Calu3 (cell line): ENCODE measurements at regions not wholly inside any gene's neighbourhood (a gene's known extent, or its start where the extent isn't known, plus 50 kb on each side); places are given as distances from the start of the nearest gene placed in this dataset.

Source experiments
- BruUV-seq: library from RNA; stranded (reverse); fragments of 400-500 nt; replicated peaks from 2 replicates; lab custom pipeline; 2021; lab: Mats Ljungman, UMichigan
- CTCF ChIA-PET: fragments of 300-600 bp; sonication (Branson Sonifier 250); formaldehyde crosslinking; loops from one replicate; lab custom pipeline; 2022; ENCODE audit warnings: antibody characterized with exemption; lab: Charles Lee
- DNase-seq: peaks from one replicate; pipeline ENCODE4 v3.0.0; 2022
- H3K27ac Mint-ChIP-seq: one replicate; pipeline ENCODE4 v1.8.0; 2022; ENCODE audit warnings: mixed read lengths; ENCODE audit not compliant: unreplicated experiment
- H3K27me3 Mint-ChIP-seq: one replicate; pipeline ENCODE4 v1.8.0; 2022; ENCODE audit warnings: mixed read lengths; ENCODE audit not compliant: unreplicated experiment
- H3K36me3 Mint-ChIP-seq: one replicate; pipeline ENCODE4 v1.8.0; 2022; ENCODE audit warnings: mild to moderate bottlenecking, moderate library complexity, mixed read lengths; ENCODE audit not compliant: insufficient read depth, unreplicated experiment
- H3K4me1 Mint-ChIP-seq: one replicate; pipeline ENCODE4 v1.8.0; 2022; ENCODE audit warnings: mild to moderate bottlenecking, low read depth, mixed read lengths; ENCODE audit not compliant: unreplicated experiment
- H3K4me3 Mint-ChIP-seq: one replicate; pipeline ENCODE4 v1.8.0; 2022; ENCODE audit warnings: mild to moderate bottlenecking, low read depth, moderate library complexity, mixed read lengths; ENCODE audit not compliant: unreplicated experiment
- H3K9me3 Mint-ChIP-seq: one replicate; pipeline ENCODE4 v1.8.0; 2022; ENCODE audit warnings: low read depth, mixed read lengths; ENCODE audit not compliant: unreplicated experiment
- intact Hi-C: fragments of 100-400 bp; cut with micrococcal nuclease; formaldehyde crosslinking; loops from one replicate; pipeline ENCODE4 v1.10.0; 2022; ENCODE audit not compliant: unreplicated experiment
- TF ChIP-seq, protein P1 (sequence below): fragments of 200-600 bp; IDR thresholded peaks from one replicate; pipeline ENCODE4 v1.8.0; 2022; ENCODE audit warnings: antibody characterized with exemption; ENCODE audit not compliant: unreplicated experiment

DNA sequence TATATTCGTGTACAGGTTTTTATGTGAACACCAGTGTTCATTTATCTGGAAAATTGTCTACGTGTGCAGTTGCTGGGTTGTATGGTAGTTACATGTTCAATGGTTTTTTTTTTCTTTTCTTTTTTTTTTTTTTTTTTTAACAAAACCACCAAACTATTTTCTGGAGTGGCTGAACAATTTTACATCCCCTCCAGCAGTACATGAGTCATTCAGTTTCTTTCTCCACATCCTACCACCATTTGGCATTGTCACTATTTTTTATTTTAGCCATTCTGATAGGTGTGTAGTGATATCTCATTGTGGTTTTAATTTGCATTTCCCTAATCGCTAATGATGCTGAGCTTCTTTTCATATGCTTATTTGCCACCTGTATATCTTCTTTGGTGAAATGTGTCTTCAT is 256.3 kb upstream of the EOMES start:
- H3K9me3 Mint-ChIP-seq = peaks cover 2% of the 10 kb centered on the region
- BruUV-seq = no TSS peak
- no peak for DNase-seq
- H3K27me3 Mint-ChIP-seq = no peaks in the 10 kb centered on the region
- no peak overlapping the region for H3K27ac Mint-ChIP-seq
- TF ChIP-seq, protein P1, sequence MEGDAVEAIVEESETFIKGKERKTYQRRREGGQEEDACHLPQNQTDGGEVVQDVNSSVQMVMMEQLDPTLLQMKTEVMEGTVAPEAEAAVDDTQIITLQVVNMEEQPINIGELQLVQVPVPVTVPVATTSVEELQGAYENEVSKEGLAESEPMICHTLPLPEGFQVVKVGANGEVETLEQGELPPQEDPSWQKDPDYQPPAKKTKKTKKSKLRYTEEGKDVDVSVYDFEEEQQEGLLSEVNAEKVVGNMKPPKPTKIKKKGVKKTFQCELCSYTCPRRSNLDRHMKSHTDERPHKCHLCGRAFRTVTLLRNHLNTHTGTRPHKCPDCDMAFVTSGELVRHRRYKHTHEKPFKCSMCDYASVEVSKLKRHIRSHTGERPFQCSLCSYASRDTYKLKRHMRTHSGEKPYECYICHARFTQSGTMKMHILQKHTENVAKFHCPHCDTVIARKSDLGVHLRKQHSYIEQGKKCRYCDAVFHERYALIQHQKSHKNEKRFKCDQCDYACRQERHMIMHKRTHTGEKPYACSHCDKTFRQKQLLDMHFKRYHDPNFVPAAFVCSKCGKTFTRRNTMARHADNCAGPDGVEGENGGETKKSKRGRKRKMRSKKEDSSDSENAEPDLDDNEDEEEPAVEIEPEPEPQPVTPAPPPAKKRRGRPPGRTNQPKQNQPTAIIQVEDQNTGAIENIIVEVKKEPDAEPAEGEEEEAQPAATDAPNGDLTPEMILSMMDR = no peak
- H3K36me3 Mint-ChIP-seq = no peaks in the 10 kb centered on the region
- intact Hi-C loops = no loop called here
- no peaks in the 10 kb centered on the region for H3K4me1 Mint-ChIP-seq
- CTCF ChIA-PET = no interaction called here
- no peak overlapping the region for H3K4me3 Mint-ChIP-seq

DNA sequence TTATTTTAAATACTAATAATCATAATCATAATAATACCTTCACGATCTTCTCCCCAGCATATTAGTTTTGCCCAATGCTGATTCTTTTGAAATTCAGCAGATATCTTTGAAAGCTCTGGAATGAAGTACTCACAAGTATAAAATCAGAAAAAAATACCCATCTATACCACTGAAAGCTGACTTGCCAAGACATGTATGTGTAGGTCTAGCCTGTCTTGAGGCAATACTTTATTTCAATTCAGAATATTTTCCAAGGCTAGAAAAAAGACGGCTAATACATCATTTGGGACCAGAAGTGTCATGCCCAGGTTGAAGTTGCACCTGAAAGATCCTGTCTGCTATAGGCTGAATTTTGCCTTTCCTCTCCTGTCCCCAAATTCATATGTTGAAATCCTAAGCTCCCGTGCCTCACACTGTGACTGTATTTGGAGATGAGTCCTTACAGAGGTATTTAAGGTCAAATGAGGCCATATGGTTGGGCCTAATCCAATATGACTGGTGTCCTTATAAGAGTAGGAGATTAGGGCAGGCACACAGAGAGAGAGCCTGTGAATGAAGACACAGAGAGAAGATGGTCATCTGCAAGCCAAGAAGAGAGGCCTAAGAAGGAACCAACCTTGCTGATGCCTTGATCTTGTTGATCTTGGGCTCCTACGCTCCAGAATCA is 255.9 kb upstream of the CMC1 start:
- no peak overlapping the region for H3K27ac Mint-ChIP-seq
- H3K27me3 Mint-ChIP-seq = no peaks in the 10 kb centered on the region
- DNase-seq = no peak
- TF ChIP-seq, protein P1 = no peak
- H3K36me3 Mint-ChIP-seq = no peaks in the 10 kb centered on the region
- H3K4me1 Mint-ChIP-seq = no peaks in the 10 kb centered on the region
- BruUV-seq = no TSS peak
- H3K4me3 Mint-ChIP-seq = no peak overlapping the region
- no peaks in the 10 kb centered on the region for H3K9me3 Mint-ChIP-seq
- intact Hi-C loops = no loop called here
- CTCF ChIA-PET = no interaction called here

DNA sequence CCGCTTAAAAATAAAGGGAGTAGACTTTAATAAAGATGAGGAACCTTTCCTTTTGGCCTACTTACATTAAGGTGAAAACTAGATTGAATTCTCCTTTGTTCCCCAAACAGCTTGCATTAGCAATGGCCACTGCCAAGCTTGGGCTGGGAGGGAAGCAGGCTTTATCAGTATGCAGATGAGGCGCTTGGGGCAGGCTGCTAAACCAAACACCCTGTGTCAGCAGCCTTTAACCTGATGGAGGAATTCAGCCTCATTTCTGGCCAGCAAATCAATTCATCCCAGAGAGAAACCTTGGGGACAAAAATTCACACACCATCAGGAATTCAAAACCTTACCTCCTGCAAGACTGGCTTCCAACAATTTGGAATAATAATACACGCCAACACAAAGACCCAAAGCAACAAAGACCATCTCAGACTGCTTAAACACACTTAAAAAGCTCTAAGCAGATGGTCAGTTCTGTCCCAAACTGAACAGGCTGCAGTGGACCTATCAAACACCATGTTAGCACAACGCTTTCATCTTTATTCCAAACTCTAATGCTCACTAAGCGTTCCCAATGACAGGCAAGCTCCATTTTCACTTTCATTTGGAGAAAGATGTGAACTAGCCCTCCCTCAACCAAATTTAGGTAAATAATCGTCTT is 255.1 kb upstream of the CMC1 start:
- H3K4me3 Mint-ChIP-seq = no peak overlapping the region
- TF ChIP-seq, protein P1 = no peak
- H3K4me1 Mint-ChIP-seq = no peaks in the 10 kb centered on the region
- H3K27ac Mint-ChIP-seq = no peak overlapping the region
- no TSS peak for BruUV-seq
- no peaks in the 10 kb centered on the region for H3K9me3 Mint-ChIP-seq
- no peak for DNase-seq
- CTCF ChIA-PET = no interaction called here
- no peaks in the 10 kb centered on the region for H3K36me3 Mint-ChIP-seq
- no peaks in the 10 kb centered on the region for H3K27me3 Mint-ChIP-seq
- intact Hi-C loops = no loop called here

DNA sequence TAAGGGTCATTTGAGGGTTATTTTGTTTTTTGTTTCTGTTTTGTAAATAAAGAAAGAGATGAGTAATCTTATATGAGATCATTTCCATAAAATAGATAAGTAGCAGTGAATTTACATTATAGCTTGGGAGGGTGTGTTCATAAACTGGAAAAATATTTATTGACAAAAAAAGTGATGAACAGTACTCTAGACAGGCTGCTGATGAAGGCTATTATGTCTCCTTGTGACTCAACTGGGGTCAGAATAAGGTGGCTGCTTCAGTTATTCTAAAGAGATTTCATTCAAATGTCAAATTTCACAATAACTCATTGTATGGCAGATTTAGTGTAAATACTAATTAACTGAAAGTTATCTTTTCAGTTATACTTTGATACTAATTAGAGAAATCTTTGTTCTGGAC is 251.1 kb upstream of the CMC1 start:
- no peak for DNase-seq
- intact Hi-C loops = no loop called here
- H3K4me3 Mint-ChIP-seq = no peak overlapping the region
- no peaks in the 10 kb centered on the region for H3K36me3 Mint-ChIP-seq
- TF ChIP-seq, protein P1 = no peak
- H3K27me3 Mint-ChIP-seq = no peaks in the 10 kb centered on the region
- H3K9me3 Mint-ChIP-seq = no peaks in the 10 kb centered on the region
- no peak overlapping the region for H3K27ac Mint-ChIP-seq
- no peaks in the 10 kb centered on the region for H3K4me1 Mint-ChIP-seq
- BruUV-seq = no TSS peak
- CTCF ChIA-PET = no interaction called here
